Natural killer cell (primary cell): ENCODE measurements at regions not wholly inside any gene's neighbourhood (a gene's known extent, or its start where the extent isn't known, plus 50 kb on each side); places are given as distances from the start of the nearest gene placed in this dataset.

ENCODE experiments used
- ATAC-seq, 3 donors: fragments of 150-1000 bp in 2 of 3; fragments of 200-7000 bp in 1 of 3; cut with Tn5 transposase; 1 replicate in 1 of 3; 2 replicates in 2 of 3; pipeline ENCODE4 v1.10.0; 2021; ENCODE audit warnings: mild to moderate bottlenecking in 2 of 3, moderate library complexity in 2 of 3
- DNase-seq, 2 donors: peaks; one replicate each; pipeline versions ENCODE4 v3.0.0 to v3.0.0-alpha.2; 2013 to 2021; ENCODE audit warnings: mixed read lengths in 1 of 2
- H3K27ac ChIP-seq: one replicate; pipeline ENCODE4 v1.5.1; 2013; ENCODE audit warnings: mild to moderate bottlenecking, low read length
- H3K27me3 ChIP-seq: one replicate; pipeline ENCODE4 v1.6.1; 2013; ENCODE audit warnings: low read length; ENCODE audit not compliant: control insufficient read depth, insufficient read depth
- H3K36me3 ChIP-seq: one replicate; pipeline ENCODE4 v1.6.1; 2013; ENCODE audit warnings: low read length; ENCODE audit not compliant: control insufficient read depth, insufficient read depth
- H3K4me1 ChIP-seq: one replicate; pipeline ENCODE4 v1.6.1; 2013; ENCODE audit warnings: low read length; ENCODE audit not compliant: control insufficient read depth, insufficient read depth
- H3K4me3 ChIP-seq: one replicate; pipeline ENCODE4 v1.5.1; 2013; ENCODE audit warnings: low read length
- H3K9me3 ChIP-seq: one replicate; pipeline ENCODE4 v1.6.1; 2013; ENCODE audit warnings: low read length; ENCODE audit not compliant: control insufficient read depth, insufficient read depth
- H3K27ac Mint-ChIP-seq, 2 donors: one replicate each; pipeline ENCODE4 v1.8.0; 2022; ENCODE audit warnings: mild to moderate bottlenecking in 2 of 2, mixed read lengths in 2 of 2, moderate library complexity in 1 of 2
- H3K27me3 Mint-ChIP-seq, 2 donors: one replicate each; pipeline ENCODE4 v1.8.0; 2022; ENCODE audit warnings: low read depth in 2 of 2, mixed read lengths in 2 of 2
- H3K36me3 Mint-ChIP-seq: one replicate; pipeline ENCODE4 v1.8.0; 2022; ENCODE audit warnings: mixed read lengths
- H3K4me1 Mint-ChIP-seq, 2 donors: one replicate each; pipeline ENCODE4 v1.8.0; 2022; ENCODE audit warnings: mixed read lengths in 2 of 2
- H3K4me3 Mint-ChIP-seq: one replicate; pipeline ENCODE4 v1.8.0; 2022; ENCODE audit warnings: mild to moderate bottlenecking, moderate library complexity, mixed read lengths
- H3K9me3 Mint-ChIP-seq, 2 donors: one replicate each; pipeline ENCODE4 v1.8.0; 2022; ENCODE audit warnings: mixed read lengths in 2 of 2
- WGBS: methylation state at CpG from one replicate; pipeline ENCODE4 v1.1.7; 2013; ENCODE audit warnings: missing lambda C conversion rate; ENCODE audit not compliant: insufficient coverage; 5-methylcytosine and 5-hydroxymethylcytosine counted together
- intact Hi-C: fragments of 100-400 bp; cut with micrococcal nuclease; formaldehyde crosslinking; loops from one replicate; pipeline ENCODE4 v1.14.2; 2022
- TF ChIP-seq, protein P1 (sequence below): fragments of 200-600 bp; IDR thresholded peaks from one replicate; pipeline ENCODE4 v1.8.0; 2022; ENCODE audit warnings: antibody characterized with exemption

DNA sequence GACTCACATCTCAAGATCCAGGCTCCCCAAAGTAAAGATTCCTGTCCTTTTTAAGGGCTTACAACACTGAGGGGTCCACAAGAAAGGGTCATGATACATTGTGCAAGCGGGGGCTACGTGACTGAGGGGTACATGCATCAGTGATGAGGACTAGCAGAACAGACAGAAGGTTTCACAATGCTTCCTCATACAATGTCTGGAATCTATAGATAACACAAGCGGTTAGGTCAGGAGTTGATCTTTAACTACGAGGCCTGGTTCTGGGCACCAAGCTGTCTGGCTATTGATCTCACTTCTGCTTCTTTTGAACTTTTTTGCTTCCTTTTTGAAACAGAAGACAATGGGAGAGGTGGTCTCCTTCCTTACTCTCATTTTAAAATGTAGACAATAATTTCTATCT lies 718.6 kb downstream of the AMY1C start:
- Mint-ChIP-seq H3K27me3 (no peaks in the 10 kb centered on the region), H3K4me3 (no peak overlapping the region), H3K4me1 (no peaks in the 10 kb centered on the region), H3K27ac (no peak overlapping the region), H3K9me3 (peaks cover 11 to 20% of the 10 kb centered on the region in 2 donors), H3K36me3 (peaks cover 8% of the 10 kb centered on the region)
- intact Hi-C loops = no loop called here
- Histone ChIP-seq H3K4me1 (no peaks in the 10 kb centered on the region), H3K36me3 (no peaks in the 10 kb centered on the region), H3K27me3 (no peaks in the 10 kb centered on the region), H3K9me3 (peaks cover 21% of the 10 kb centered on the region), H3K27ac (no peak overlapping the region), H3K4me3 (no peak overlapping the region)
- 84% methylated on average over 4 of the region's 4 CpGs for WGBS
- no peak for DNase-seq
- no peak for ATAC-seq
- TF ChIP-seq, protein P1, sequence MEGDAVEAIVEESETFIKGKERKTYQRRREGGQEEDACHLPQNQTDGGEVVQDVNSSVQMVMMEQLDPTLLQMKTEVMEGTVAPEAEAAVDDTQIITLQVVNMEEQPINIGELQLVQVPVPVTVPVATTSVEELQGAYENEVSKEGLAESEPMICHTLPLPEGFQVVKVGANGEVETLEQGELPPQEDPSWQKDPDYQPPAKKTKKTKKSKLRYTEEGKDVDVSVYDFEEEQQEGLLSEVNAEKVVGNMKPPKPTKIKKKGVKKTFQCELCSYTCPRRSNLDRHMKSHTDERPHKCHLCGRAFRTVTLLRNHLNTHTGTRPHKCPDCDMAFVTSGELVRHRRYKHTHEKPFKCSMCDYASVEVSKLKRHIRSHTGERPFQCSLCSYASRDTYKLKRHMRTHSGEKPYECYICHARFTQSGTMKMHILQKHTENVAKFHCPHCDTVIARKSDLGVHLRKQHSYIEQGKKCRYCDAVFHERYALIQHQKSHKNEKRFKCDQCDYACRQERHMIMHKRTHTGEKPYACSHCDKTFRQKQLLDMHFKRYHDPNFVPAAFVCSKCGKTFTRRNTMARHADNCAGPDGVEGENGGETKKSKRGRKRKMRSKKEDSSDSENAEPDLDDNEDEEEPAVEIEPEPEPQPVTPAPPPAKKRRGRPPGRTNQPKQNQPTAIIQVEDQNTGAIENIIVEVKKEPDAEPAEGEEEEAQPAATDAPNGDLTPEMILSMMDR = no peak

- Mint-ChIP-seq H3K4me1 (no peaks in the 10 kb centered on the region), H3K9me3 (peaks cover 11 to 17% of the 10 kb centered on the region in 2 donors), H3K36me3 (peaks cover 7% of the 10 kb centered on the region), H3K27ac (no peak overlapping the region), H3K4me3 (no peak overlapping the region), H3K27me3 (no peaks in the 10 kb centered on the region)
- Histone ChIP-seq H3K27ac (no peak overlapping the region), H3K4me3 (no peak overlapping the region), H3K4me1 (no peaks in the 10 kb centered on the region), H3K27me3 (no peaks in the 10 kb centered on the region), H3K9me3 (no peaks in the 10 kb centered on the region), H3K36me3 (no peaks in the 10 kb centered on the region)
- intact Hi-C loops = no loop called here
- TF ChIP-seq, protein P1 = no peak
- ATAC-seq (no peak), DNase-seq (no peak)
- WGBS = no CpG with 5 or more reads among the region's 2 CpGs
Observed at GRCh38 chr1:104476126-104476525, 726.4 kb downstream of the AMY1C start.

GRCh38 chr1:104488296-104489015 lies 738.8 kb downstream of the AMY1C start:
- H3K27ac ChIP-seq = no peak overlapping the region
- no peak overlapping the region for H3K4me3 Mint-ChIP-seq
- peaks cover 5% of the 10 kb centered on the region for H3K9me3 ChIP-seq
- H3K4me3 ChIP-seq = no peak overlapping the region
- intact Hi-C loops = no loop called here
- no peaks in the 10 kb centered on the region for H3K27me3 ChIP-seq
- H3K36me3 Mint-ChIP-seq = peaks cover 19% of the 10 kb centered on the region
- H3K4me1 Mint-ChIP-seq = no peaks in the 10 kb centered on the region
- no peaks in the 10 kb centered on the region for H3K4me1 ChIP-seq
- ATAC-seq (no peak), DNase-seq (no peak)
- H3K9me3 Mint-ChIP-seq = peaks cover 14 to 16% of the 10 kb centered on the region in 2 donors
- TF ChIP-seq, protein P1 = no peak
- H3K27me3 Mint-ChIP-seq = no peaks in the 10 kb centered on the region
- no peak overlapping the region for H3K27ac Mint-ChIP-seq
- 81% methylated on average over 4 of the region's 4 CpGs for WGBS
- H3K36me3 ChIP-seq = no peaks in the 10 kb centered on the region
